ENCODE measurements at regions not wholly inside any gene's neighbourhood (a gene's known extent, or its start where the extent isn't known, plus 50 kb on each side); places are given as distances from the start of the nearest gene placed in this dataset.

DNA sequence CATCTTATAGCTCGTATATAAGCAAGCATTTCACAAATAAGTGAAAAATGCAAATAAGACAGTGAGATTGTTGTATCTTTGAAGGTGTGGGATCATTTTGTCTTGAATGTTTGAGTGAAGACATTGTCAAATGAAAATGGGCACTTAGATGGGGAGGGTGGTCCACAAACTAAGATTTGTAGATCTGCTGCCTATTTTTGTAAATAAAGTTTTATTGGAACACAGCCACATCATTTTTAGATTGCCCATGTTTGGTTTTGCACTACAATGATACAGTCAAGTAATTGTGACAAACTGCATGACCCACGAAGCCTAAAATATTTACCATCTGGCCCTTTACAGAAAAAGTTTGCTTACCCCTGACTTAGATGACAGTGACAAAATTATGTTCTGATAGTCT, 156.7 kb downstream of the PAH start:
- no peak for DNase-seq (ENCODE audit: low read depth)
- TF ChIP-seq, protein P1, sequence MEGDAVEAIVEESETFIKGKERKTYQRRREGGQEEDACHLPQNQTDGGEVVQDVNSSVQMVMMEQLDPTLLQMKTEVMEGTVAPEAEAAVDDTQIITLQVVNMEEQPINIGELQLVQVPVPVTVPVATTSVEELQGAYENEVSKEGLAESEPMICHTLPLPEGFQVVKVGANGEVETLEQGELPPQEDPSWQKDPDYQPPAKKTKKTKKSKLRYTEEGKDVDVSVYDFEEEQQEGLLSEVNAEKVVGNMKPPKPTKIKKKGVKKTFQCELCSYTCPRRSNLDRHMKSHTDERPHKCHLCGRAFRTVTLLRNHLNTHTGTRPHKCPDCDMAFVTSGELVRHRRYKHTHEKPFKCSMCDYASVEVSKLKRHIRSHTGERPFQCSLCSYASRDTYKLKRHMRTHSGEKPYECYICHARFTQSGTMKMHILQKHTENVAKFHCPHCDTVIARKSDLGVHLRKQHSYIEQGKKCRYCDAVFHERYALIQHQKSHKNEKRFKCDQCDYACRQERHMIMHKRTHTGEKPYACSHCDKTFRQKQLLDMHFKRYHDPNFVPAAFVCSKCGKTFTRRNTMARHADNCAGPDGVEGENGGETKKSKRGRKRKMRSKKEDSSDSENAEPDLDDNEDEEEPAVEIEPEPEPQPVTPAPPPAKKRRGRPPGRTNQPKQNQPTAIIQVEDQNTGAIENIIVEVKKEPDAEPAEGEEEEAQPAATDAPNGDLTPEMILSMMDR (conservative IDR thresholded peaks at IDR 0.05; ENCODE audit: low read depth, low read length) = no peak
- no peak overlapping the region for H3K4me3 ChIP-seq (ENCODE audit: low read depth, low read length)

DNA sequence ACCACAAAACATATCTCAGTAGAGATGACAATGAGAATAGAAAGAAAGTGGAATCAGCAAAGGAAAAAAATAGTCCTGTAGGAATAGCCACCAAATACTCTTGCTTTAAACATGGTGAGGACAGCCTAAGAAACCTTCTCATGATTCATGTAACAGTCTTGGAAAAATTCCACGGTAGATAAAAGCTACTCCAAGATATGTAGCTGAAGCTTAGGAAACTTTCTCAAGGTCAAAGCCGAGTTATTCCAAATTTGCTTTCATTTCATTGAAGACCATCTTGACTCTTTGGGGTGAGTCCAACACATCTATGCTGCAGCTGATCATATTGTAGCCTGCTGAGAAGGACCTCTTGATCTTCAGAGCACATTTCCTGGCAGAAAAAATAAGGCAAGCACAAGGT, 157.6 kb downstream of the PAH start:
- no peak overlapping the region for H3K4me3 ChIP-seq (ENCODE audit: low read depth, low read length)
- TF ChIP-seq, protein P1 (conservative IDR thresholded peaks at IDR 0.05; ENCODE audit: low read depth, low read length) = no peak
- peak; percentile 57 for DNase-seq (ENCODE audit: low read depth)

DNA sequence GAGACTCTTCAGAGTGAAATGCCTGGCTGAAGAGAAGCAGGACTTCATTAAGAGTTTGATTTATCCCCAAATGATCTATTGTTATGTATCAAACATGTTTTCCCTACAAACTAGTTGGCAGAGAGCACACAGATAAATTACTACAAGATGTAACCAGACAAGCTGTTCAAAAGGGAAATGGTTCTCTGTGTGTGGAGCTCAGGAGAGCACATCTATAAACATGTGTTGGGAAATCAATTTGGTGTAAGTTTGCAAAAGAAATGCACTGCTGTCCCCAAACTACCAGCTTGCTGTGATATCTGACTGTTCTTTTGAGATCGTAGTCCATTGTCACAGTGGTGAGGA, 159.2 kb downstream of the PAH start:
- no peak overlapping the region for H3K4me3 ChIP-seq (ENCODE audit: low read depth, low read length)
- DNase-seq (ENCODE audit: low read depth) = no peak
- TF ChIP-seq, protein P1 (conservative IDR thresholded peaks at IDR 0.05; ENCODE audit: low read depth, low read length) = no peak

DNA sequence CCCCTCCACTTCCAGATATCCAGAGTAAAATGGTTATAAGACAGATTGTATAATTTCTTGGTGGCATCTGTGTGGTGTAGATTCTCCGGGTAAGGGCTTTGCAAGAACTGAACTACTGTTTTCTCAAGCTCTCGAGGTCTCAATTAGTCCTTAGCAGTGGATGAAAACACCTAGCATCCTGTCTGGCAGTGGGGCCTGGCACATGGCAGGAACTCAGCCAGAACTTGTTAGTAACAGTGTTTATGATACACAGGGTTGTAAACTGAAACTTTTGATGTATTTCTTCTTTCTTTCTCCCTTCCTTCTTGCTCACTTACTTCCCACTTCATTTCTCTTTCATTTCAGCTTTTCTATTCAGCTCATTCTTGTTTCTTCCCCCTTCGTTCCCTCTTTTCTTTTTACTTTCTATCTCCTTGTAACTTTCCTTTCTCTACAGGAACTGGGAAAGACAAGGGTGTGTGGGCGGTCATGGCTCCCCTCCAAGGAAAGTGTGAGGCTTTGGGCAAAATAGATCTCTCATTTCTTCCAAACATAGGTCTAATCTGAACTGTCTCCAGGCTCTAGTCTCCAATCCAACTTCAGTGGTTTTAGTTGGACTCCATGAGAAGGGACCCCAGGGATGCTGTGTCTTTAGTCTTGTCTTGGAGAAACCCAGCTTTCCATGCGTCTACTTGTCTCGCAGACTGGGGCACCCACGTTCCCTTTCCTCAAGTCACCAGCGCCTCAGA, 159.7 kb downstream of the PAH start:
- H3K4me3 ChIP-seq (ENCODE audit: low read depth, low read length) = no peak overlapping the region
- TF ChIP-seq, protein P1 (conservative IDR thresholded peaks at IDR 0.05; ENCODE audit: low read depth, low read length) = no peak
- DNase-seq (ENCODE audit: low read depth) = no peak

DNA sequence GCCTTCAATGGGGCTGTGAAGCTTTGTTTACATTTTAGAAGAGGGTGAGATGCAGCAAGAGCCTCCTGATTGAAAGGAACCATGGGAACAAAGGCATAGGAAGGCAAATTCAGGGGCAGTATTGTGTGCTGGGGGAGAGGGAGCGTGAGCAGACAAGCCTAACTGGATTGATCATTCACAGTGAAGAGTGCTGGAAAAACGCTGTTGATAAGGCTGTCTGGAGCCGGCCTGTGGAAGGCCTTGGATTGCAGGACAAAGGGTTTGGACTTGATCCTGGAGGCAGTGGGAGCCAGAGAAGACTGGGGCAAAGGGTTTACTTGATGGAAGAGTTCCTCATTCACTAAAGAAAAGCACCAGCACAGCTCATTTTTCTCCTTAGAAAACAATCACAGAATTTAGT, 160.5 kb downstream of the PAH start:
- no peak overlapping the region for H3K4me3 ChIP-seq (ENCODE audit: low read depth, low read length)
- TF ChIP-seq, protein P1 (conservative IDR thresholded peaks at IDR 0.05; ENCODE audit: low read depth, low read length) = no peak
- DNase-seq (ENCODE audit: low read depth) = no peak

DNA sequence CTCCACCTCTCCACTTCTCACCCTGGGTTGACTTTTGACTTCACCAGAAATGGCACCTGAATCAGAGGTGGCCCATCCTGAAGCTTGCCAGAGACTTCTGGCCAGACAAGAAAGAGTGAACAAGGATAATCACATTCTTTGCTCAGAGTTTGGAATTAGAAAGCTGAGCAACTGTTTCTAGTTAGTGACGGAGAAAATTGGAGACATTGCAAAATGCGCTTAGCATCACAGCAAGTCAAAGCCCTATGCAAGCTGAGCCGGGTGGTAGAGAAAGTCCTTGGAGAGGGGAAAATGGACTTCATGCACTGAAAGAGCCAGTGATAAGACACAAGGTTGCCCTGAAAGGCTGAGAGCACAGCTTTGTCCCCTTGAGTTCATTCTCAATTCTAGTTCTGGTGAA, 161.8 kb downstream of the PAH start:
- no peak overlapping the region for H3K4me3 ChIP-seq (ENCODE audit: low read depth, low read length)
- TF ChIP-seq, protein P1 (conservative IDR thresholded peaks at IDR 0.05; ENCODE audit: low read depth, low read length) = no peak
- no peak for DNase-seq (ENCODE audit: low read depth)

DNA sequence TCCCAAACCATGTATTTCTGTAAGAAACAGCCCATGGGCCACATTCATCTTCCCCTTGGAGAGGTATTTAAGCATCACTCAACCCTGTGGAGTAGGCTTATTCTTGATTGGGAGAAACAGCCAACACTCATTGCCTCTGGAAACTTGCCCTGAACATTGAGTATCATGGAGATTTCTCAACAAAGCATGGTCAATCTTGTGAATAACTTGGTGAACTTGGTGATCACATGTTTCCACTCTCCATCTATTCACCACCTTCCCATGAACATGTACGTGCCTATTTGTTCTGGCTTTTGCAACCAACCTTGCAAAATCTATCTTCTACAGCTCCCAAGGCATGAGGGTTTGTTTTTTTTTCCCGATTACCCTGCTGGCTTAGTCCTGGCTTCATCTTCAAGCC, 163.2 kb downstream of the PAH start:
- TF ChIP-seq, protein P1 (conservative IDR thresholded peaks at IDR 0.05; ENCODE audit: low read depth, low read length) = no peak
- no peak overlapping the region for H3K4me3 ChIP-seq (ENCODE audit: low read depth, low read length)
- no peak for DNase-seq (ENCODE audit: low read depth)
